Nephron progenitor cell (in vitro differentiated cells): ENCODE measurements at regions not wholly inside any gene's neighbourhood (a gene's known extent, or its start where the extent isn't known, plus 50 kb on each side); places are given as distances from the start of the nearest gene placed in this dataset.
A peak's percentile ranks its signal among the peaks of the same experiment; 100 is the strongest.
"Not testable (repeated sequence)": the region's sequence is repeated elsewhere in the genome, so short reads cannot be mapped to it uniquely, and the experiment has no call there.

ENCODE experiments used
- DNase-seq: peaks from one replicate; pipeline ENCODE4 v3.0.0; 2021
- H3K27ac Mint-ChIP-seq: 2 replicates; pipeline ENCODE4 v1.8.0; 2021; ENCODE audit warnings: mild to moderate bottlenecking, moderate library complexity, mixed read lengths
- H3K27me3 Mint-ChIP-seq: 2 replicates; pipeline ENCODE4 v1.8.0; 2021; ENCODE audit warnings: mild to moderate bottlenecking, low read depth, mixed read lengths; ENCODE audit not compliant: poor library complexity
- H3K36me3 Mint-ChIP-seq: 2 replicates; pipeline ENCODE4 v1.8.0; 2021; ENCODE audit warnings: low read depth, mixed read lengths
- H3K4me1 Mint-ChIP-seq: 2 replicates; pipeline ENCODE4 v1.8.0; 2021; ENCODE audit warnings: mixed read lengths
- H3K4me3 Mint-ChIP-seq: 2 replicates; pipeline ENCODE4 v1.8.0; 2021; ENCODE audit warnings: mild to moderate bottlenecking, moderate library complexity, mixed read lengths
- H3K9me3 Mint-ChIP-seq: 2 replicates; pipeline ENCODE4 v1.8.0; 2021; ENCODE audit warnings: mild to moderate bottlenecking, moderate library complexity, mixed read lengths
- CTCF ChIP-seq: fragments of 200-600 bp; sonication (generic); IDR thresholded peaks from 2 replicates; pipeline ENCODE4 v1.5.0; 2021; ENCODE audit warnings: antibody characterized with exemption

- no peak overlapping the region for H3K4me3 Mint-ChIP-seq
- peaks cover 19% of the 10 kb centered on the region for H3K9me3 Mint-ChIP-seq
- H3K27ac Mint-ChIP-seq = no peak overlapping the region
- no peak for DNase-seq
- no peaks in the 10 kb centered on the region for H3K27me3 Mint-ChIP-seq
- TF ChIP-seq CTCF = no peak
- H3K4me1 Mint-ChIP-seq = peaks cover 20% of the 10 kb centered on the region
- peaks cover 11% of the 10 kb centered on the region for H3K36me3 Mint-ChIP-seq
Measured at GRCh38 chr6:111943726-111944125, 70.5 kb upstream of the FYN start.

GRCh38 chr6:111944541-111944940, 71.3 kb upstream of the FYN start:
- Mint-ChIP-seq H3K27me3 (no peaks in the 10 kb centered on the region), H3K27ac (no peak overlapping the region), H3K36me3 (peaks cover 11% of the 10 kb centered on the region), H3K4me1 (peaks cover 28% of the 10 kb centered on the region), H3K9me3 (peaks cover 16% of the 10 kb centered on the region), H3K4me3 (no peak overlapping the region)
- DNase-seq = no peak
- no peak for TF ChIP-seq CTCF

GRCh38 chr6:111949546-111949945, 76.3 kb upstream of the FYN start:
- no peak for DNase-seq
- H3K4me3 Mint-ChIP-seq = no peak overlapping the region
- no peak overlapping the region for H3K27ac Mint-ChIP-seq
- no peaks in the 10 kb centered on the region for H3K36me3 Mint-ChIP-seq
- H3K27me3 Mint-ChIP-seq = no peaks in the 10 kb centered on the region
- no peaks in the 10 kb centered on the region for H3K9me3 Mint-ChIP-seq
- TF ChIP-seq CTCF = no peak
- peaks cover 73% of the 10 kb centered on the region for H3K4me1 Mint-ChIP-seq

GRCh38 chr6:111949984-111950383, 76.7 kb upstream of the FYN start:
- not testable (repeated sequence) for H3K27me3 Mint-ChIP-seq, H3K27ac Mint-ChIP-seq, H3K9me3 Mint-ChIP-seq, H3K36me3 Mint-ChIP-seq, DNase-seq
- Mint-ChIP-seq H3K4me1 (peaks cover 73% of the 10 kb centered on the region), H3K4me3 (peak overlapping the region; percentile 55)

- H3K36me3 Mint-ChIP-seq = no peaks in the 10 kb centered on the region
- no peaks in the 10 kb centered on the region for H3K27me3 Mint-ChIP-seq
- H3K27ac Mint-ChIP-seq = no peak overlapping the region
- TF ChIP-seq CTCF = no peak
- H3K4me1 Mint-ChIP-seq = peaks cover 65% of the 10 kb centered on the region
- H3K9me3 Mint-ChIP-seq = no peaks in the 10 kb centered on the region
- peak overlapping the region; percentile 59 for H3K4me3 Mint-ChIP-seq
- DNase-seq = peak; percentile 23
Measured at GRCh38 chr6:111950661-111951496, 77.6 kb upstream of the FYN start.

GRCh38 chr6:111951497-111952085, 78.3 kb upstream of the FYN start:
- Mint-ChIP-seq H3K9me3 (no peaks in the 10 kb centered on the region), H3K27ac (peak overlapping the region; percentile 78)
- TF ChIP-seq CTCF = no peak

More at GRCh38 chr6:111951497-111952085, 78.3 kb upstream of the FYN start:
- Mint-ChIP-seq H3K36me3 (no peaks in the 10 kb centered on the region), H3K27me3 (no peaks in the 10 kb centered on the region), H3K4me3 (peak overlapping the region; percentile 39), H3K4me1 (peaks cover 64% of the 10 kb centered on the region)
- DNase-seq = no peak
